HepG2 (cell line): ENCODE measurements at regions not wholly inside any gene's neighbourhood (a gene's known extent, or its start where the extent isn't known, plus 50 kb on each side); places are given as distances from the start of the nearest gene placed in this dataset.

ENCODE experiments used
- ATAC-seq: fragments of 200-7000 bp; cut with Tn5 transposase; 3 replicates; pipeline ENCODE4 v1.9.1; 2020; ENCODE audit warnings: mild to moderate bottlenecking, moderate library complexity
- BruUV-seq: library from RNA; stranded (reverse); fragments of 400-500 nt; replicated peaks from 2 replicates; lab custom pipeline; 2021; lab: Mats Ljungman, UMichigan
- CTCF ChIA-PET: fragments of 300-600 bp; formaldehyde crosslinking; extraction: SDS; loops from one replicate; lab custom pipeline; 2021; ENCODE audit warnings: low total read pairs, inconsistent platforms, low intra/inter-chr PET ratio; lab: Yijun Ruan, JAX
- POLR2A ChIA-PET: fragments of 350-600 bp; sonication (Branson Sonifier 250); formaldehyde crosslinking; loops from one replicate; lab custom pipeline; 2020; ENCODE audit warnings: antibody characterized with exemption, inconsistent platforms; lab: Yijun Ruan, JAX
- DNase-seq: peaks from one replicate; pipeline ENCODE4 v3.0.0-alpha.2; 2015; ENCODE audit warnings: low spot score
- FAIRE-seq: peaks from 3 replicates; lab custom pipeline; 2011; peaks lifted over from hg19 to GRCh38; lab: Jason Lieb, UNC
- H2AFZ ChIP-seq: one replicate; pipeline ENCODE4 v1.6.1; 2011; ENCODE audit warnings: low read length, inconsistent platforms
- H3K27ac ChIP-seq: fragments of 300-600 bp; 3 replicates; pipeline ENCODE4 v1.8.0; 2011; ENCODE audit warnings: mixed run types, mild to moderate bottlenecking, mixed read lengths, low read length, inconsistent platforms; ENCODE audit not compliant: insufficient read depth; ENCODE audit errors: extremely low read length
- H3K27me3 ChIP-seq, 2 experiments: fragments of 200-600 bp in 1 of 2; 2 replicates in 1 of 2; 3 replicates in 1 of 2; pipeline versions ENCODE4 v1.6.0 to v1.8.0; 2011; ENCODE audit warnings: low read length in 2 of 2, mild to moderate bottlenecking in 2 of 2, moderate library complexity in 2 of 2, inconsistent platforms in 1 of 2; ENCODE audit not compliant: insufficient read depth in 2 of 2, control insufficient read depth in 1 of 2
- H3K36me3 ChIP-seq, 2 experiments: fragments of 200-600 bp in 1 of 2; replicated peaks in 1 of 2; 2 replicates in 1 of 2; 3 replicates in 1 of 2; pipeline versions ENCODE4 v1.5.1 to v1.8.0; 2011; ENCODE audit warnings: low read length in 2 of 2, inconsistent platforms in 1 of 2; ENCODE audit not compliant: insufficient read depth in 2 of 2, control insufficient read depth in 1 of 2
- H3K4me1 ChIP-seq: 2 replicates; pipeline ENCODE4 v1.5.1; 2012; ENCODE audit warnings: low read length, inconsistent platforms; ENCODE audit not compliant: insufficient read depth
- H3K4me2 ChIP-seq: 2 replicates; pipeline ENCODE4 v1.6.0; 2011; ENCODE audit warnings: low read depth, low read length, inconsistent platforms
- H3K4me3 ChIP-seq, 3 experiments: fragments of 200-600 bp in 1 of 3; sonication (generic), shearing (Covaris generic) in 1 of 3; replicated peaks in 1 of 3; 2 replicates each; pipeline ENCODE4 v1.5.1; 2011 to 2016; ENCODE audit warnings: low read length in 3 of 3, inconsistent platforms in 2 of 3, low read depth in 2 of 3, mild to moderate bottlenecking in 2 of 3, control low read depth in 1 of 3, mixed read lengths in 1 of 3; ENCODE audit not compliant: insufficient read depth in 1 of 3
- H3K79me2 ChIP-seq: one replicate; pipeline ENCODE4 v1.6.1; 2011; ENCODE audit warnings: low read length, inconsistent platforms; ENCODE audit not compliant: insufficient read depth
- H3K9ac ChIP-seq: 2 replicates; pipeline ENCODE4 v1.6.0; 2011; ENCODE audit warnings: mild to moderate bottlenecking, low read depth, low read length, inconsistent platforms; ENCODE audit not compliant: insufficient read depth
- H3K9me3 ChIP-seq: 2 replicates; pipeline ENCODE4 v1.5.1; 2012; ENCODE audit warnings: mild to moderate bottlenecking, low read length
- H4K20me1 ChIP-seq: 2 replicates; pipeline ENCODE4 v1.6.0; 2011; ENCODE audit warnings: inconsistent platforms, mild to moderate bottlenecking, low read length, moderate library complexity; ENCODE audit not compliant: insufficient read depth
- DR1 ChIP-seq: sonication (generic); formaldehyde crosslinking; IDR thresholded peaks from 2 replicates; pipeline ENCODE4 v1.8.0; 2021; ENCODE audit warnings: mild to moderate bottlenecking, missing genetic modification reagents, inconsistent platforms
- HMG20A ChIP-seq: IDR thresholded peaks from 2 replicates; pipeline ENCODE4 v1.6.1; 2016; ENCODE audit warnings: borderline replicate concordance
- HMGA1 ChIP-seq: sonication (generic); formaldehyde crosslinking; conservative IDR thresholded peaks from 2 replicates; pipeline ENCODE4 v1.4.0; 2020; ENCODE audit warnings: missing genetic modification reagents
- MIER2 ChIP-seq: IDR thresholded peaks from 2 replicates; pipeline ENCODE4 v1.6.1; 2016; ENCODE audit warnings: missing biosample characterization, missing genetic modification reagents
- MXD4 ChIP-seq: IDR thresholded peaks from 2 replicates; pipeline ENCODE4 v1.6.1; 2016; ENCODE audit warnings: mild to moderate bottlenecking, missing biosample characterization, missing genetic modification reagents
- POLR2A ChIP-seq, 2 experiments: IDR thresholded peaks; 2 replicates each; pipeline ENCODE4 v1.6.1; 2011; ENCODE audit warnings: low read depth in 2 of 2, low read length in 2 of 2, mild to moderate bottlenecking in 1 of 2, moderate library complexity in 1 of 2; ENCODE audit not compliant: insufficient read depth in 1 of 2
- TCF7 ChIP-seq: sonication (generic); IDR thresholded peaks from 2 replicates; pipeline ENCODE4 v1.6.1; 2016; ENCODE audit warnings: antibody characterized with exemption, low read depth
- TGIF2 ChIP-seq: IDR thresholded peaks from 2 replicates; pipeline ENCODE4 v1.6.1; 2016; ENCODE audit warnings: control low read depth, missing compliant biosample characterization
- ZMYM2 ChIP-seq: sonication (generic); formaldehyde crosslinking; IDR thresholded peaks from 2 replicates; pipeline ENCODE4 v1.8.0; 2022; ENCODE audit warnings: mild to moderate bottlenecking, missing genetic modification reagents
- ZNF136 ChIP-seq: sonication (generic); formaldehyde crosslinking; IDR thresholded peaks from 2 replicates; pipeline ENCODE4 v1.8.1; 2022; ENCODE audit warnings: low read depth, mild to moderate bottlenecking, moderate library complexity, missing genetic modification reagents
- ZNF543 ChIP-seq: sonication (generic); formaldehyde crosslinking; IDR thresholded peaks from 2 replicates; pipeline ENCODE4 v1.4.0; 2020; ENCODE audit warnings: mild to moderate bottlenecking, missing genetic modification reagents
- ZNF552 ChIP-seq: sonication (generic); formaldehyde crosslinking; IDR thresholded peaks from 2 replicates; pipeline ENCODE4 v1.9.0; 2022; ENCODE audit warnings: missing genetic modification reagents, mild to moderate bottlenecking, borderline replicate concordance
- ZNF678 ChIP-seq: sonication (generic); formaldehyde crosslinking; IDR thresholded peaks from 2 replicates; pipeline ENCODE4 v1.4.0; 2020; ENCODE audit warnings: mild to moderate bottlenecking, missing genetic modification reagents
- whole genome bisulfite sequencing: methylation state at CpG from one replicate; pipeline ENCODE4 v1.1.6; 2017; ENCODE audit warnings: low lambda C conversion rate; 5-methylcytosine and 5-hydroxymethylcytosine counted together
- in situ Hi-C: cut with HindIII; loops from 2 replicates; pipeline ENCODE4 v1.10.0; 2017; ENCODE audit warnings: low pct_unique_long_range_greater_than_20kb; ENCODE audit not compliant: extremely low pct_ligation_motif_present
- intact Hi-C: fragments of 100-400 bp; cut with micrococcal nuclease; formaldehyde crosslinking; loops from one replicate; pipeline ENCODE4 v1.10.0; 2022; ENCODE audit not compliant: unreplicated experiment
- TF ChIP-seq, protein P1 (sequence below): sonication (generic); formaldehyde crosslinking; IDR thresholded peaks from 2 replicates; pipeline ENCODE4 v1.5.0; 2020; ENCODE audit warnings: missing genetic modification reagents, mild to moderate bottlenecking, borderline replicate concordance

GRCh38 chr16:76926595-76926994 lies 264.4 kb upstream of the MON1B start:
- H3K4me1 ChIP-seq, result peaks cover 7% of the 10 kb centered on the region; the same call in 1 of the 2 replicates
- H3K79me2 ChIP-seq, result no peaks in the 10 kb centered on the region
- WGBS, result 5% methylated on average over 1 of the region's 1 CpG
- DNase-seq (no peak), FAIRE-seq (no peak), ATAC-seq (peak; percentile 34; the same call in 1 of the 3 replicates)
- H3K27ac ChIP-seq, result no peak overlapping the region
- POLR2A ChIA-PET, result no interaction called here
- H3K27me3 ChIP-seq, result no peaks in the 10 kb centered on the region
- CTCF ChIA-PET, result no interaction called here
- no peak overlapping the region for H2AFZ ChIP-seq
- no peak overlapping the region for H3K9ac ChIP-seq
- no peaks in the 10 kb centered on the region for H4K20me1 ChIP-seq
- intact Hi-C loops, result no loop called here
- BruUV-seq, result no TSS peak
- H3K36me3 ChIP-seq, result no peaks in the 10 kb centered on the region
- H3K4me3 ChIP-seq, result no peak overlapping the region
- no peak for TF ChIP-seq ZNF552 (CRISPR knock-in tag)
- TF ChIP-seq TGIF2 (CRISPR knock-in tag), result no peak
- no peak for TF ChIP-seq ZNF678 (CRISPR knock-in tag)
- TF ChIP-seq HMG20A (CRISPR knock-in tag), result no peak
- no peak for TF ChIP-seq MIER2 (CRISPR knock-in tag)
- TF ChIP-seq, protein P1, sequence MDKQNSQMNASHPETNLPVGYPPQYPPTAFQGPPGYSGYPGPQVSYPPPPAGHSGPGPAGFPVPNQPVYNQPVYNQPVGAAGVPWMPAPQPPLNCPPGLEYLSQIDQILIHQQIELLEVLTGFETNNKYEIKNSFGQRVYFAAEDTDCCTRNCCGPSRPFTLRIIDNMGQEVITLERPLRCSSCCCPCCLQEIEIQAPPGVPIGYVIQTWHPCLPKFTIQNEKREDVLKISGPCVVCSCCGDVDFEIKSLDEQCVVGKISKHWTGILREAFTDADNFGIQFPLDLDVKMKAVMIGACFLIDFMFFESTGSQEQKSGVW (CRISPR knock-in tag), result no peak
- TF ChIP-seq ZMYM2, result no peak
- no peak for TF ChIP-seq DR1 (CRISPR knock-in tag)
- TF ChIP-seq MXD4 (CRISPR knock-in tag), result no peak
- TF ChIP-seq HMGA1, result no peak
- TF ChIP-seq TCF7, result no peak
- no peak for TF ChIP-seq ZNF136
- no peak for TF ChIP-seq POLR2A (IDR thresholded peaks at IDR 0.05; ENCODE audit: insufficient read depth in 1 of 2, low read depth in 2 of 2, low read length in 2 of 2)
- no peak for TF ChIP-seq ZNF543 (CRISPR knock-in tag)
- in situ Hi-C loops, result no loop called here
- no peak overlapping the region for H3K4me2 ChIP-seq
- H3K9me3 ChIP-seq, result peaks cover 6% of the 10 kb centered on the region; the same call in 1 of the 2 replicates
